ENCODE measurements at regions not wholly inside any gene's neighbourhood (a gene's known extent, or its start where the extent isn't known, plus 50 kb on each side); places are given as distances from the start of the nearest gene placed in this dataset.

- no peaks in the 10 kb centered on the region for H3K36me3 ChIP-seq (ENCODE audit: control insufficient read depth, insufficient read depth, low read length)
- no peak overlapping the region for H3K27ac ChIP-seq
- no peak for TF ChIP-seq CTCF (IDR thresholded peaks at IDR 0.05)
- H3K9ac ChIP-seq: no peak overlapping the region
- no peaks in the 10 kb centered on the region for H3K79me2 ChIP-seq
- no peak overlapping the region for H3K4me2 ChIP-seq (ENCODE audit: low read length)
- H2AFZ ChIP-seq: no peak overlapping the region
- H3K27me3 ChIP-seq (ENCODE audit: control insufficient read depth, insufficient read depth, low read length): no peaks in the 10 kb centered on the region
- H3K9me3 ChIP-seq (ENCODE audit: control insufficient read depth, low read length): no peaks in the 10 kb centered on the region
- no peaks in the 10 kb centered on the region for H3K4me1 ChIP-seq
- no peak overlapping the region for H3K4me3 ChIP-seq (ENCODE audit: low read depth, low read length)
These were observed 207.0 kb upstream of the TBL1X start for GRCh38 chrX:9257718-9258420.

GRCh38 chrX:9258421-9259104, 206.3 kb upstream of the TBL1X start:
- H3K4me1 ChIP-seq: no peaks in the 10 kb centered on the region
- H3K27me3 ChIP-seq (ENCODE audit: control insufficient read depth, insufficient read depth, low read length): no peaks in the 10 kb centered on the region
- no peak overlapping the region for H3K4me3 ChIP-seq (ENCODE audit: low read depth, low read length)
- H3K79me2 ChIP-seq: no peaks in the 10 kb centered on the region
- no peaks in the 10 kb centered on the region for H3K9me3 ChIP-seq (ENCODE audit: control insufficient read depth, low read length)
- no peak for TF ChIP-seq CTCF (IDR thresholded peaks at IDR 0.05)
- no peak overlapping the region for H2AFZ ChIP-seq
- H3K27ac ChIP-seq: no peak overlapping the region
- H3K9ac ChIP-seq: no peak overlapping the region
- H3K36me3 ChIP-seq (ENCODE audit: control insufficient read depth, insufficient read depth, low read length): no peaks in the 10 kb centered on the region
- H3K4me2 ChIP-seq (ENCODE audit: low read length): no peak overlapping the region

GRCh38 chrX:9260603-9261002, 204.3 kb upstream of the TBL1X start:
- H3K4me2 ChIP-seq (ENCODE audit: low read length): no peak overlapping the region
- H3K27me3 ChIP-seq (ENCODE audit: control insufficient read depth, insufficient read depth, low read length): no peaks in the 10 kb centered on the region
- no peaks in the 10 kb centered on the region for H3K79me2 ChIP-seq
- no peaks in the 10 kb centered on the region for H3K9me3 ChIP-seq (ENCODE audit: control insufficient read depth, low read length)
- H3K4me1 ChIP-seq: no peaks in the 10 kb centered on the region
- no peak for TF ChIP-seq CTCF (IDR thresholded peaks at IDR 0.05)
- H3K4me3 ChIP-seq (ENCODE audit: low read depth, low read length): no peak overlapping the region
- H2AFZ ChIP-seq: no peak overlapping the region
- H3K36me3 ChIP-seq (ENCODE audit: control insufficient read depth, insufficient read depth, low read length): no peaks in the 10 kb centered on the region
- no peak overlapping the region for H3K27ac ChIP-seq
- H3K9ac ChIP-seq: no peak overlapping the region

DNA sequence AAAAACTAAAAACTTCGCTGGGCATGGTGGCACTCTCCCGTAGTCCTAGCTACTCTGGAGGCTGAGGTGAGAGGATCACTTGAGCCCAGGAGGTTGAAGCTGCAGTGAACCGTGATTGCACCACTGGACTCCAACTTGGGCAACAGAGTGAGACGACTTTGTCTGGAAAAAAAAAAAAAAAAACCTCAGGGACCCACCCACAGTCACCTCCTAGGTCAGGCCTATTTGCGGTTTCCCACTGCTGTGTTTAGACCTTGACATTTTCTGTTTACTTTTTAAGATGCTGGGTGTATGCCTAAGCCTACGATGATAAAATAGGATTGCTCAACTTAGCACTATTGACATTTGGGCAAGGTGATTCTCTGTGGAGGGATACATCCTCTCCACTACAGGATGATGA, 197.4 kb upstream of the TBL1X start:
- no peak overlapping the region for H3K9ac ChIP-seq
- H3K4me1 ChIP-seq: no peaks in the 10 kb centered on the region
- no peak overlapping the region for H3K4me2 ChIP-seq (ENCODE audit: low read length)
- H2AFZ ChIP-seq: no peak overlapping the region
- H3K27me3 ChIP-seq (ENCODE audit: control insufficient read depth, insufficient read depth, low read length): no peaks in the 10 kb centered on the region
- H3K4me3 ChIP-seq (ENCODE audit: low read depth, low read length): no peak overlapping the region
- no peaks in the 10 kb centered on the region for H3K36me3 ChIP-seq (ENCODE audit: control insufficient read depth, insufficient read depth, low read length)
- TF ChIP-seq CTCF (IDR thresholded peaks at IDR 0.05): no peak
- no peak overlapping the region for H3K27ac ChIP-seq
- H3K79me2 ChIP-seq: no peaks in the 10 kb centered on the region
- no peaks in the 10 kb centered on the region for H3K9me3 ChIP-seq (ENCODE audit: control insufficient read depth, low read length)

DNA sequence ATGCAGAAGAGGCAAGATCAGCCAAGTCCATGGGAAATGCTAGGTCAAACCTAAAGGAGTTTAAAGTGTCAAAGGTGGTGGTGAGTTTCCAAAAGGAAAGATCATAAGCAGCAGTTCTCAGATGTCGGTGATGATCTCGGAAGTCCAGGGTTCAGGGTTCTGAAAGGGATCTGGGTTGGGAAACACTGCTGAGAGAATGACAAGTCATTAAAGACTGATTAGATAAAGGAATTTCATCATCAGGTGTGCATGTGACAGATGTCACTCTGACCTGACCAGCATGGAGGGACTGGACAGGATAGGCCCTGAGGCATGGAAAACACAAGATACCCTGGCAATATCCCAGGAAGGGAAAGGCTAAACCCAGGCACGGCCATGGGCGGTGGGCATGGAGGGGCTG, 195.7 kb upstream of the TBL1X start:
- Histone ChIP-seq H3K27me3 (ENCODE audit: control insufficient read depth, insufficient read depth, low read length) (no peaks in the 10 kb centered on the region), H3K4me3 (ENCODE audit: low read depth, low read length) (no peak overlapping the region), H3K9ac (no peak overlapping the region), H3K9me3 (ENCODE audit: control insufficient read depth, low read length) (no peaks in the 10 kb centered on the region), H3K4me2 (ENCODE audit: low read length) (no peak overlapping the region), H3K79me2 (no peaks in the 10 kb centered on the region), H3K36me3 (ENCODE audit: control insufficient read depth, insufficient read depth, low read length) (no peaks in the 10 kb centered on the region), H3K4me1 (no peaks in the 10 kb centered on the region), H3K27ac (no peak overlapping the region), H2AFZ (no peak overlapping the region)
- TF ChIP-seq CTCF (IDR thresholded peaks at IDR 0.05): no peak

All from parathyroid adenoma (tissue), 2 donors.